Activated CD4-positive, alpha-beta memory T cell treated with anti-CD3 and anti-CD28 coated beads for 36 hours (primary cell): ENCODE measurements at regions not wholly inside any gene's neighbourhood (a gene's known extent, or its start where the extent isn't known, plus 50 kb on each side); places are given as distances from the start of the nearest gene placed in this dataset.

Experiments
- CTCF ChIA-PET: fragments of 350-600 bp; sonication (Branson Sonifier 250); formaldehyde crosslinking; loops from one replicate; lab custom pipeline; 2021; ENCODE audit warnings: antibody characterized with exemption, inconsistent platforms; lab: Charles Lee
- POLR2A ChIA-PET: fragments of 350-600 bp; sonication (Branson Sonifier 250); formaldehyde crosslinking; loops from one replicate; lab custom pipeline; 2021; ENCODE audit warnings: antibody characterized with exemption; lab: Charles Lee
- DNase-seq: peaks from one replicate; pipeline ENCODE4 v3.0.0-alpha.2; 2020
- H3K27ac Mint-ChIP-seq: one replicate; pipeline ENCODE4 v1.8.0; 2021; ENCODE audit warnings: mixed read lengths
- H3K27me3 Mint-ChIP-seq: one replicate; pipeline ENCODE4 v1.8.0; 2021; ENCODE audit warnings: mixed read lengths
- H3K36me3 Mint-ChIP-seq: one replicate; pipeline ENCODE4 v1.8.0; 2021; ENCODE audit warnings: mixed read lengths
- H3K4me1 Mint-ChIP-seq: one replicate; pipeline ENCODE4 v1.8.0; 2021; ENCODE audit warnings: low read depth, mixed read lengths
- H3K4me3 Mint-ChIP-seq: one replicate; pipeline ENCODE4 v1.8.0; 2021; ENCODE audit warnings: mild to moderate bottlenecking, mixed read lengths
- H3K9me3 Mint-ChIP-seq: one replicate; pipeline ENCODE4 v1.8.0; 2021; ENCODE audit warnings: mixed read lengths
- intact Hi-C: fragments of 100-400 bp; cut with micrococcal nuclease; formaldehyde crosslinking; loops from one replicate; pipeline ENCODE4 v1.15.1; 2023

DNA sequence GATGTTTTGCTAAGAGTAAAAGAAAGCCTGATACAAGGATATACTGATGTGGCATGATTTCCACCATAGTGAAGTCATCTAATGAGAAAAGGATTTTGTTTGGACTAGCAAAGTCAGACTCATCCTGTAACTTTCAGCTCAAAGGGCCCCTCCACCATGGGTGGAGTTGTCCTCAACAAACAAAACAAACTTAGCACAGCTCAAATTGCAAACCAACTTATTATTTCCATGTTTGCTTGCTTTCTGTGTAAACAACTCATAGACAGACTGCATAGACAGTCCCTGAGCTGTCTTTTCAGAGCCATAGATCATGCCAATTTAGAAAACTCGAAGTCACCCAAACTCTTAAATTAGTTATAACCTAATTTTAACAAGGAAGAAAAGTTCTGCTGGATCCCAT lies 69.4 kb upstream of the VAV3 start:
- H3K27me3 Mint-ChIP-seq = no peaks in the 10 kb centered on the region

DNA sequence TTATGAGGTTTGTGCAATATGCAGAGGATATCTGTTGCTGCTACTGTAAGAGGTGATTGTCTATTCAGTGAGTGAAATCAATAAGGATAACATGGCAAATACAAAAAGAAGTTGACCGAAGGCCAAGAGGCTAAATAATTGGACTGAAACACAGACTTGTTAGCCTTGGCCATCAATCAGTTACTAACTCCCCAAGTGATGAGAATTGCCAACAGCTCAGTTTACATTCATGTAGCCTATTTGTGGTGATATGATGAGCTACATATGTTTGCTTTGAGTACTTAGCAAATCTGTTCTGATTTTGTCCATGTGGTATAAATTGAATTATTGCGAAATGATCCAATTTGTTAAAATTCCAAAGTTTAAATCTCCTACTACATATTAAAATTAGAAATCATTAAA lies 68.6 kb upstream of the VAV3 start:
- DNase-seq = no peak
- Mint-ChIP-seq H3K9me3 (no peaks in the 10 kb centered on the region), H3K36me3 (no peaks in the 10 kb centered on the region), H3K27me3 (no peaks in the 10 kb centered on the region), H3K27ac (no peak overlapping the region), H3K4me3 (no peak overlapping the region), H3K4me1 (no peaks in the 10 kb centered on the region)
- CTCF ChIA-PET = no interaction called here
- intact Hi-C loops = no loop called here
- POLR2A ChIA-PET = no interaction called here

More for the DNA sequence above, 69.4 kb upstream of the VAV3 start:
- no peaks in the 10 kb centered on the region for H3K4me1 Mint-ChIP-seq
- ChIA-PET CTCF (no interaction called here), POLR2A (no interaction called here)
- intact Hi-C loops = no loop called here
- DNase-seq = no peak
- no peaks in the 10 kb centered on the region for H3K36me3 Mint-ChIP-seq
- no peak overlapping the region for H3K27ac Mint-ChIP-seq
- H3K4me3 Mint-ChIP-seq = no peak overlapping the region
- H3K9me3 Mint-ChIP-seq = no peaks in the 10 kb centered on the region

DNA sequence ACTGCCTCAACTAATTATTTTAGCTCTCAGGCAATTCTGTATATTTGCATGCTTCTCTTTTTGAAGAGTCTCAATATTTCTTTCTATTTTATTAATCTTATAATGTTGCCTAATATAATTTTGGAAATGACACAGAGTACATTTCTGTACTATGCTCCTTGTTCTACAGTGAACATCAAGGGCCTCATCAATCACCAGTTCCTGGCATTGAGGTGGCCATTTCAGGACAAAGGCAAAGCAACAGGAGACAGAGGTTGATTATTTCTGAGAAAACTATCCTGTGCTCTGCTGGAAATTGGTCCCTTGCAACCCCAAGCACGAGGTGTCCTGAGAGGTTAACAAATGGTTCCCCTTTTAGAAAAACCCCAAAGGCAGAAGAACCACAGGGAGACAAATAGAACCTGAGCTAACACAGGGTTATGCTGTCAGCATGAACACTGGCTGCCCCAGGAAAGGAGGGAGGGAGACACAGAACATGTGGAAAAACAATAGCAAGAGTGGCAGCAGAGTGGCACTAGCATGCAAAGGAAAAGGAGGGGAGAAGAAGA lies 63.9 kb upstream of the VAV3 start:
- CTCF ChIA-PET = no interaction called here
- DNase-seq = no peak
- no peaks in the 10 kb centered on the region for H3K27me3 Mint-ChIP-seq
- intact Hi-C loops = no loop called here
- H3K4me3 Mint-ChIP-seq = no peak overlapping the region
- H3K27ac Mint-ChIP-seq = no peak overlapping the region
- H3K4me1 Mint-ChIP-seq = no peaks in the 10 kb centered on the region
- H3K36me3 Mint-ChIP-seq = no peaks in the 10 kb centered on the region
- POLR2A ChIA-PET = interaction anchor here (0.6 kb wide), 1 partner anchor 14 kb away, joined by 3 read pairs; no protein-coding TSS in a partner anchor
- H3K9me3 Mint-ChIP-seq = no peaks in the 10 kb centered on the region

DNA sequence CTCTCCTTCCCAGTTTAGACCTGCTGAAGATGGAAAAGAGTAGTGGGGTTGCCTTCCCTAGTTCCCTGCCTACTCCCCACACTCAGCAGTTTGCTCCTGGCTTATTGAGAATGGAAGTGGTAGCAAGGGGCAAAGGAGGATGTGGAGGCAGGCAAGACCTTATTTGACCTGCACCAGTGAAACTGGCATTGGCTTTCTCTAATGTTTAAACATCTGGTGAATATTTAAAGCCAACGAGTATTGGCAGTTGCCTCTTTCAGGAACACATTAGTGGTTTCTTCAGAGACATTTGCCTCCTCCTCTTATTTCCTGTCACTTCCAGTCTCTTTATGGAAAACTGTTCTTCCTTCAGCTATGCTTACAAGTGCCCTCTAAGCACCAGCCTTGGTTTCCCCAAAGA lies 62.4 kb upstream of the VAV3 start:
- H3K9me3 Mint-ChIP-seq = no peaks in the 10 kb centered on the region
- no peak overlapping the region for H3K4me3 Mint-ChIP-seq
- POLR2A ChIA-PET = no interaction called here
- CTCF ChIA-PET = no interaction called here
- no peak overlapping the region for H3K27ac Mint-ChIP-seq
- no peaks in the 10 kb centered on the region for H3K36me3 Mint-ChIP-seq
- intact Hi-C loops = no loop called here
- no peaks in the 10 kb centered on the region for H3K27me3 Mint-ChIP-seq
- no peak for DNase-seq
- H3K4me1 Mint-ChIP-seq = no peaks in the 10 kb centered on the region

DNA sequence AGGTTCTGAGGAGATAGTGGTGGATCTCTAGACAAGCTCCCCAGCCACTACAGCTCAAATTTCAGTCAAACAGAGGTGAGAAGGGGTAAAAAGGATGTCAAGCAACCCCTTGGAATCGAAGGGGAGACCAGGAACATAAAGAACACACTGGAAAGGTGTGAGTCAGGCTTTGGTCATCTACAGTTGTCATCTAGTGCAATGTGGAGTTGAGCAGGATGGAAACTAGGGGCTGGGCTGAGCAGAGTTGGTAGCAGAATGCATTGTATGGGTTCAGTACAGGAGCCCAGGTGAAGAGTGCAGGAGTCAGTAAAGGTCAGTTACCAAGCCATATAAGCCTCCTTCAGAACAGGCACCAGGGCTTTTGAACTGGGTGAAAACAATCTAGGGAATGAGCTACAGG lies 52.7 kb upstream of the VAV3 start:
- intact Hi-C loops = loop anchor here (2.0 kb wide), 1 partner anchor 31 kb away; no protein-coding TSS in a partner anchor
- DNase-seq = no peak
- POLR2A ChIA-PET = no interaction called here
- CTCF ChIA-PET = no interaction called here
- Mint-ChIP-seq H3K4me1 (no peaks in the 10 kb centered on the region), H3K27me3 (no peaks in the 10 kb centered on the region), H3K27ac (no peak overlapping the region), H3K9me3 (no peaks in the 10 kb centered on the region), H3K36me3 (no peaks in the 10 kb centered on the region), H3K4me3 (no peak overlapping the region)

DNA sequence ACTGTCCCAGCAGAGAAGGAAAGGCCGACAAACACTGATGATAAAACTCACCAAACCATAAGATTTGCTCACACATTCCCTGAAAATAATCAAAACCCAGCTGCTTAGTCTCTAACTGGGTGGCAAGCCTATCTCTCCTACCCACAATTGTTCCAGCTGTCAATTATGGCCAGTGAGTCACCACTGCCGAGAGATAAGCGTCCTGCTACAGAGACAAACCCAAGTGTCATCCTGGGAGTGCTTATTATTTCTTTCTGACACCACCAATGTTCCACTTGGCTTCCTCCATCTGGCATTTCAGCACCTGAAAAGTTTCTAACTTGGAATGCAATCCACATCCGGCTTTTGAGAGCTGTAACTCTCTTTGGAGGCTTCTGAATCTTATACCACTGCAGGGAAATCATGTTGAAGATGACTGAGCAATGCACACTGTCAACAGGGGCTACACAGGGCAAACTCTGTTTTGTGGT lies 51.5 kb upstream of the VAV3 start:
- DNase-seq = peak; percentile 25
- intact Hi-C loops = loop anchor here (2.0 kb wide), 1 partner anchor 32 kb away; no protein-coding TSS in a partner anchor
- Mint-ChIP-seq H3K27ac (no peak overlapping the region), H3K4me1 (no peaks in the 10 kb centered on the region), H3K9me3 (no peaks in the 10 kb centered on the region), H3K4me3 (no peak overlapping the region), H3K36me3 (no peaks in the 10 kb centered on the region), H3K27me3 (no peaks in the 10 kb centered on the region)
- ChIA-PET POLR2A (no interaction called here), CTCF (no interaction called here)
